BLaER1 (cell line): ENCODE measurements at regions not wholly inside any gene's neighbourhood (a gene's known extent, or its start where the extent isn't known, plus 50 kb on each side); places are given as distances from the start of the nearest gene placed in this dataset.

Experiments used
- H3K27ac ChIP-seq: shearing (Covaris generic); formaldehyde crosslinking; 2 replicates; pipeline ENCODE4 v1.8.1; 2022
- H3K27me3 ChIP-seq: shearing (Covaris generic); formaldehyde crosslinking; 2 replicates; pipeline ENCODE4 v1.8.1; 2022
- H3K36me3 ChIP-seq: shearing (Covaris generic); formaldehyde crosslinking; 2 replicates; pipeline ENCODE4 v1.8.1; 2022
- H3K4me1 ChIP-seq: shearing (Covaris generic); formaldehyde crosslinking; 2 replicates; pipeline ENCODE4 v1.8.1; 2022
- H3K4me2 ChIP-seq: shearing (Covaris generic); formaldehyde crosslinking; 2 replicates; pipeline ENCODE4 v1.8.1; 2022
- H3K4me3 ChIP-seq: shearing (Covaris generic); formaldehyde crosslinking; 2 replicates; pipeline ENCODE4 v1.8.1; 2022
- H3K9ac ChIP-seq: shearing (Covaris generic); formaldehyde crosslinking; 2 replicates; pipeline ENCODE4 v1.8.1; 2022
- H3K9me3 ChIP-seq: shearing (Covaris generic); formaldehyde crosslinking; 2 replicates; pipeline ENCODE4 v1.8.1; 2022
- H4K20me1 ChIP-seq: shearing (Covaris generic); formaldehyde crosslinking; 2 replicates; pipeline ENCODE4 v1.8.1; 2022
- Cebpa-rat ChIP-seq: shearing (Covaris generic); IDR thresholded peaks from 2 replicates; pipeline ENCODE4 v1.8.1; 2022

- Histone ChIP-seq H3K4me1 (no peaks in the 10 kb centered on the region), H3K27me3 (no peaks in the 10 kb centered on the region), H3K9me3 (no peaks in the 10 kb centered on the region), H3K4me3 (no peak overlapping the region), H3K27ac (no peak overlapping the region), H3K4me2 (no peak overlapping the region), H3K36me3 (no peaks in the 10 kb centered on the region), H4K20me1 (no peaks in the 10 kb centered on the region), H3K9ac (no peak overlapping the region)
- TF ChIP-seq Cebpa-rat = no peak
Measured at GRCh38 chr2:145584353-145584752, 1064.4 kb upstream of the ZEB2 start.

GRCh38 chr2:145573608-145574007 is 1053.7 kb upstream of the ZEB2 start:
- Histone ChIP-seq H3K27me3 (no peaks in the 10 kb centered on the region), H3K9me3 (no peaks in the 10 kb centered on the region), H3K4me2 (no peak overlapping the region), H3K27ac (no peak overlapping the region), H3K4me1 (no peaks in the 10 kb centered on the region), H4K20me1 (no peaks in the 10 kb centered on the region), H3K36me3 (no peaks in the 10 kb centered on the region), H3K9ac (no peak overlapping the region), H3K4me3 (no peak overlapping the region)
- no peak for TF ChIP-seq Cebpa-rat

- TF ChIP-seq Cebpa-rat = no peak
- Histone ChIP-seq H3K27ac (no peak overlapping the region), H3K27me3 (no peaks in the 10 kb centered on the region), H3K36me3 (no peaks in the 10 kb centered on the region), H3K9ac (no peak overlapping the region), H4K20me1 (no peaks in the 10 kb centered on the region), H3K4me1 (no peaks in the 10 kb centered on the region), H3K9me3 (no peaks in the 10 kb centered on the region), H3K4me3 (no peak overlapping the region), H3K4me2 (no peak overlapping the region)
Measured at GRCh38 chr2:145572238-145572637, 1052.3 kb upstream of the ZEB2 start.

GRCh38 chr2:145569108-145569507 is 1049.2 kb upstream of the ZEB2 start:
- H4K20me1 ChIP-seq = no peaks in the 10 kb centered on the region
- H3K4me1 ChIP-seq = no peaks in the 10 kb centered on the region
- no peaks in the 10 kb centered on the region for H3K9me3 ChIP-seq
- no peak overlapping the region for H3K4me3 ChIP-seq
- no peak overlapping the region for H3K9ac ChIP-seq
- H3K27me3 ChIP-seq = no peaks in the 10 kb centered on the region
- no peak overlapping the region for H3K4me2 ChIP-seq
- no peak overlapping the region for H3K27ac ChIP-seq
- TF ChIP-seq Cebpa-rat = no peak
- no peaks in the 10 kb centered on the region for H3K36me3 ChIP-seq

- H3K27me3 ChIP-seq = no peaks in the 10 kb centered on the region
- no peak for TF ChIP-seq Cebpa-rat
- no peaks in the 10 kb centered on the region for H4K20me1 ChIP-seq
- no peaks in the 10 kb centered on the region for H3K9me3 ChIP-seq
- H3K4me1 ChIP-seq = no peaks in the 10 kb centered on the region
- H3K4me2 ChIP-seq = no peak overlapping the region
- no peaks in the 10 kb centered on the region for H3K36me3 ChIP-seq
- no peak overlapping the region for H3K27ac ChIP-seq
- no peak overlapping the region for H3K9ac ChIP-seq
- H3K4me3 ChIP-seq = no peak overlapping the region
Measured at GRCh38 chr2:145563741-145564615, 1044.1 kb upstream of the ZEB2 start.

GRCh38 chr2:145561152-145561551 is 1041.2 kb upstream of the ZEB2 start:
- H3K9me3 ChIP-seq = no peaks in the 10 kb centered on the region
- no peak overlapping the region for H3K4me3 ChIP-seq
- H3K27ac ChIP-seq = no peak overlapping the region
- H3K4me2 ChIP-seq = no peak overlapping the region
- no peaks in the 10 kb centered on the region for H3K4me1 ChIP-seq
- H4K20me1 ChIP-seq = no peaks in the 10 kb centered on the region
- no peak overlapping the region for H3K9ac ChIP-seq
- TF ChIP-seq Cebpa-rat = no peak
- H3K36me3 ChIP-seq = no peaks in the 10 kb centered on the region
- H3K27me3 ChIP-seq = no peaks in the 10 kb centered on the region

GRCh38 chr2:145558617-145559350 is 1038.9 kb upstream of the ZEB2 start:
- H3K27ac ChIP-seq = no peak overlapping the region
- no peaks in the 10 kb centered on the region for H3K36me3 ChIP-seq
- H3K9ac ChIP-seq = no peak overlapping the region
- no peak overlapping the region for H3K4me3 ChIP-seq
- H3K4me1 ChIP-seq = no peaks in the 10 kb centered on the region
- no peaks in the 10 kb centered on the region for H4K20me1 ChIP-seq
- no peaks in the 10 kb centered on the region for H3K9me3 ChIP-seq
- H3K4me2 ChIP-seq = no peak overlapping the region
- no peaks in the 10 kb centered on the region for H3K27me3 ChIP-seq
- TF ChIP-seq Cebpa-rat = no peak

GRCh38 chr2:145555360-145555759 is 1035.4 kb upstream of the ZEB2 start:
- Histone ChIP-seq H3K9me3 (no peaks in the 10 kb centered on the region), H3K9ac (no peak overlapping the region), H3K4me1 (no peaks in the 10 kb centered on the region), H3K27me3 (no peaks in the 10 kb centered on the region), H3K4me2 (no peak overlapping the region), H4K20me1 (no peaks in the 10 kb centered on the region), H3K36me3 (no peaks in the 10 kb centered on the region), H3K27ac (no peak overlapping the region), H3K4me3 (no peak overlapping the region)
- no peak for TF ChIP-seq Cebpa-rat

- Histone ChIP-seq H3K4me1 (no peaks in the 10 kb centered on the region), H3K27ac (no peak overlapping the region), H3K27me3 (no peaks in the 10 kb centered on the region), H3K9ac (no peak overlapping the region), H3K9me3 (no peaks in the 10 kb centered on the region), H3K4me2 (no peak overlapping the region), H4K20me1 (no peaks in the 10 kb centered on the region), H3K36me3 (no peaks in the 10 kb centered on the region), H3K4me3 (no peak overlapping the region)
- TF ChIP-seq Cebpa-rat = no peak
Measured at GRCh38 chr2:145551686-145552085, 1031.8 kb upstream of the ZEB2 start.

GRCh38 chr2:145548479-145548878 is 1028.6 kb upstream of the ZEB2 start:
- no peak overlapping the region for H3K4me3 ChIP-seq
- H3K9me3 ChIP-seq = no peaks in the 10 kb centered on the region
- no peaks in the 10 kb centered on the region for H3K27me3 ChIP-seq
- H3K27ac ChIP-seq = no peak overlapping the region
- TF ChIP-seq Cebpa-rat = no peak
- H3K9ac ChIP-seq = no peak overlapping the region
- no peak overlapping the region for H3K4me2 ChIP-seq
- no peaks in the 10 kb centered on the region for H3K36me3 ChIP-seq
- H4K20me1 ChIP-seq = no peaks in the 10 kb centered on the region
- no peaks in the 10 kb centered on the region for H3K4me1 ChIP-seq
